ENCODE measurements at regions not wholly inside any gene's neighbourhood (a gene's known extent, or its start where the extent isn't known, plus 50 kb on each side); places are given as distances from the start of the nearest gene placed in this dataset.

DNA sequence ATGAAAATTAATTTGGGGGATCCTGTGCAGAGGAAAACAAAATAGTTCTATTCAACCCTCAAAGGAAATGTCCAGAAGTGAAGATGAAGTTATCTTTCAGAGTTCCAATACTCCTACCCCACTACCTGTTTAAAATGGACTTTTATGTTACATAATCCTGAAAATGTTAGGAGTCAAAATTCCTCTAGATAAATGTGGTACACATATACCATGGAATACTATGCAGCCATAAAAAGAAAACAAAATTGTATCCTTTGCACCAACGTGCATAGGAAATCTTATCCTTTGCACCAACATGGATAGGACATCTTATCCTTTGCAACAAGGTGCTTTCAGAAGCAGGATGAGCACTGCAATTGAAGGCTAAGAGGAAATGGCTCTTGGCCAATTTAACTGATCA is 245.2 kb downstream of the LTN1 start:
- DNase-seq: no peak

DNA sequence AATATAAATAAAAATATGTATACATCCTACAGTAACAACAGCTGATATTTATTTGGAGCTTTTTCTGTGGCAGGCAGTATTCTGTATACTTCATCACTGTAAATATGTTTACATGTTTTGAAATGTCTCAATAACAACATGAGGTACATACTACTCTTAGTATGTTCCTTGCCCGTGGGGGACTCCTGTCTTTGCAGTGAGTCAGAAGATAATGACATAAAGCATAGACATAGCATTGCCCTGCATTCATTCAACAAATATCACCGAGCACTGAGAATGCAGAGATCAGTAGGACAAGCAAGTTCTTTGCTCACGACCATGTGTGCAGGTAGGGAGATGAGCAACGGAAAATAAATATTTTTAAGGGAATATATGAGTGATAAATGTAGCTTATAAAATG is 246.5 kb downstream of the LTN1 start:
- DNase-seq: no peak

DNA sequence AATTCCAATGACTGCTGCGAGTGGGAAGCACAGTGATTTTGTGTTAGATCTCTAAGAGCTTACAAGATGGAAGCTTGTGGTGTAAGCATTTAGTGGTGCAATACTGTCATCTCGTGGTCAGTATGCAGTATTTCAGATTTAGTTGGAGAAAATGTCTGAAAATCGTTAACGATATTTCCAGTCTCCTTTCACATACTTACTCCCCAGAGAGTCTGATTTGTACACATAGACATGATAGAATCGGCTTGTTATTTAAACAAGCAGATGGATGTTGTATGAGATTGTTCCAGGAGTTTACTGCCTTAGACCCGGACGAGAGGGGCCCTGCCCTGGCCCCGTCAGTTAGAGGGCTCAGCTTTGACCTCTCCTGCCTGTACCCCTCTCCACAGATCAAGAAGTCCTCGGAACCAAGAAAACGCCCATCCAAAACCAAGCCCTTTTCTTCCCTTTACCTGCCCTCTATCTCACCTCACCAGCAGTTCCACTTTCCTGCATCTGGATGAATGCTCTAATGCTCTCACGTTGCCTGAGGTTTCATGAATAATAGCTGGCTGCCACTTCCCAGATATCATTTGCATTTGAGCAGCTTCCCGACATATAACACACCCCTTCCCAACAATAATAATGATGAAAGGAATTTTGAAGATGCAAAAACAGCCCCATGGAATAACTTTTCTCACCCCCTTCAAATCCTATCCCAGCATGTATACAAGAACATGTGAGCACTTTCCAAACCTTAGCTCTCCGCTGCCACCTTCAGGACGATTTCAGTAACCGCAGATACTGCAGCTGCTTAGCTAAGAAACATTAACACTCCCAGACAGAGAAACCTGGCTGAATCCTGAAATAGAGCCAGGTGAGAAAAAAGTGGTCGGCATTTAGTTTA is 247.3 kb downstream of the LTN1 start:
- peak; percentile 75 for DNase-seq

DNA sequence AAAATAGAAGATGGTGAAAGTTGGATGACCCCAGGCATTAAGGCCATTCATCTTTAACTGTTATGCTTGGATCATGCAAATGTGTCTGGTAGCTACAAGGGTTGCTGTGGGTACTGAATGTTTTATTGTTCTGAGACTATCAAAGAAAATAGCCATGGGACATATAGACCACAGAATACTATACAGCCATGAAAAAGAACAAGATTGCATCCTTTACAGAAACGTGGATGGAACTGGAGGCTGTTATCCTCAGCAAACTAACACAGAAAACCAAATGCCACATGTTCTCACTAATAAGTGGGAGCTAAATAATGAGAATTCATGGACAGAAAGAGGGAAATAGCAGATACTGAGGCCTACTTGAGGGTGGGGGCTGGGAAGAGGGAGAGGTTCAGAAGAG is 249.0 kb downstream of the LTN1 start:
- no peak for DNase-seq

DNA sequence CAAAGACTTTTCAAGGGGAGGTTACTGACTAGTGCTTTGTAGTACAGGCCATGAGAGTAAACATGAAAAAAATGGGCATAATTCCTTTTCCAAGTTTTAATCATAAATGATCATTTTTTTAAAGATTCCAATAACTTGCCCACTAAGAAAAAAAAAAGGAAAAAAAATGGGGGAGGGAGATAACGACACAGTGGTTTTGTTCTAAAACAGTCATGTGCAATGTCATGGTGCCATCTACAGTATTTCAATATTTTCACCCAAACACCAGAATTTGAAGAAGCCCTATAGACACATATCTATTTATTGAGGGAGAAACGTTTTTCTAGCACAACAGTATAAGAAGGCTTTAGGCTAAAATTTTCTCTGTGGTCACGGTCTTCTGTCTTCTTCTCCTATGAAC is 250.2 kb downstream of the LTN1 start:
- DNase-seq: no peak

DNA sequence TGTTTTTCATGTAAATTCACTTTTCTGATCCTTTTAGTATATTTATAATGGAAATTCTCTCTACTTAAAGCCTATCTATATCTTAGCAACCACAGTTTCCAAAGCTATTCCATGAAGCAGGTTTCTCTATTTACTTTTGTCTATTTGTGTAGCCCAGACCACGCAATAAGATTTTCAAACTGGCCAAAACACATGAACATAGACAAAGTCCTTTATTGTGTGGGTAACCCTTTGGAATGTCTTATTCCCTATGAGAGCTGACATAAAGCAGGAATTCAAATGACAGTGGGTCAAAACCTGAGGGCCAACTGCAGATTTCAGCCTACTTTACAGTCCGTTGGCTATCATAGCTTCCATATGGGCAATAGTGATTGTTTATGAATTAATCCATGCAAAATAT is 252.6 kb downstream of the LTN1 start:
- DNase-seq: no peak

DNA sequence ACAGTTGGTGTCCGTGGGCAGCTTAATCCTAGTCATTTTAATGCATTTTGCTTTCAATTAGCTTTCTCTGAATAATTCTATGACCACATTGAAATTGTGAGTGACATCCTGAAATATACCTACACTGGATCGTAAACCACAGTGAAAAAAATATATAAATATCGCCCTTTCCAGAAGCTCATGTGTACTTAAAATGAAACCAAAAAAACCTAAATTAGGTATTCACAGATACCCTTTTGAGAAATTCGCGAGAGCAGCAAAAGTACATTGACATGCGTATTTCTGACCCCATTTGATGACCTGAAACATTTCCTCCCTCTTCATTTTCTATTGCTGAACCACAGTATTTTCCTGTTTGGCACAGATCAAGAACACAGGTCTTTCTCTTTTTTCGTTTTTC is 253.8 kb downstream of the LTN1 start:
- no peak for DNase-seq

DNA sequence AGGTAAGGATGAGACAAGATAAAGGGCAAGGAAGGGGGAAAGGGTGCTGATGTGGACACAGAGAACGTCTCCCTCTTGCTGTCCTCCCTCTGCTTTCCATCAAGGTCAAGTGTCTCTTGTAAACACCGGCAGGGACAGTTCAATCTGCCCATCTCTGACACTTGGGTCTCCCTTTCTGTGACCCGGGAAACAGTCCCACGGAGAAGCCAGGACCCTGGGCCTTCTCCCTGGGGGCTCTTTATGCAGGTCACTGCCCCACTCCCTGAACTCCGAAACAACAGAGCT is 254.3 kb downstream of the LTN1 start:
- no peak for DNase-seq

DNA sequence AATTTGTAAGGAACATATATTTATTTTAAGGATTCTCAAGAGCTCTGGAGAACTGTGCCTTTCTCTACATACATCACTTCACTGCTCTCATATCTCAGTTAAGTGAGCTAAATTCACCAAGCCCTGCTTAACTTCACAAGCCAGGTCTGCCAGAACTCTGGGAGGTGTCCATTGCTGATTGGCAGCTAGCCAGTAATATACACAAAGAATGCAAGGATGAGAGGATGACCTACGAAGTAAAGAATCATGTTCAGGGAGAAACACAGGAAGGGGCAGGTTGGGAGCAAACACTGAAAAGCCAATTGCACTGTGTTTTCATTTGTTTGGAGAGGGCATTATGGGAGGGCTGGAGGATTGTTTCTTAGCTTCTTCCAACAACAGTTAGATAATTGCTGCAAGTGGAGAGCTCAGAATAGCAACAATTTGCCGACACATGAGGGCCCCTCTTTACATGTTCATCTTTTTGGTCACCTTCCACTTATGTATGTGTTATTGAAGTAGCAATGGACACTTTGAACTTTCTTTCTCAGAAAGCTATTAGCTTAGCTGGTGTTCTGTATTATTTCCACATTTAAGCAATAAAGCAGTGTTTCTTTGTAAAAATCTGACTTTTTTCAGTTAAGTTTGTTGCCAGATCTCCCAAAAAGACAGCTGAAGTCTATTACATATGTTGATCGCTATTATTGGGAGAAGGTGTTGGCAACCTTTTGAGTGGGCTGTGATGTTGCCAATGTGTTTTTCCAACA is 254.8 kb downstream of the LTN1 start:
- DNase-seq: no peak

DNA sequence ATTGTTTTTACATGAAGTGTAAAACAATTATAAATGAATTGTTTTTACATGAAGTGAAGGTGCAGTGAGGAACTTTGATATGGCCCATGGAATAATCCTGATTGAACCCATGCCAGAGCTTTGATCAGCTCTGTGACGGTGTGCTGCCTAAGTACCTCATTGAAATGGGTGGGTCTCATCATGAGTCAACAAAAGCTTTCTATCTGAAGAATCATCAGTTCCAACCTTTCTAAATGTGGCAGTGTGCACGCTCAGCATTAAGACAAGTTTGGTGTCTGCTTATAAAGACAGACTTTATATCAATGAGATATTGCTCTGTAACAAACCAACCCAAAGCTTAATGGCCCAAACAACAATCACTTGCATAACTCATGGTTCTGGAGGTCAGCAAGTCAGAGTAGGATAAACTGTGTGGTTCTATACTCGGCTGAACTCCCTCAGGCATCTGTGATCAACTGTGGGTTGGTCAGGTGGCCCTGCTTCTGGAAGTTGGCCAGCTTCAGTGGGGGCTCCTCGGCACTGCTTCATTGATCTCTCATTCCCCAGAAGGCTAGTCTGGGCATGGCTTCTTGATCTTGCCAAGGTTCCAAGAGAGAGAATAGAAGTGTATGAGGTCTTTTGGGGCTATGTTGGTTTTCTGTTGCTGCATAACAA is 258.0 kb downstream of the LTN1 start:
- DNase-seq: no peak

DNA sequence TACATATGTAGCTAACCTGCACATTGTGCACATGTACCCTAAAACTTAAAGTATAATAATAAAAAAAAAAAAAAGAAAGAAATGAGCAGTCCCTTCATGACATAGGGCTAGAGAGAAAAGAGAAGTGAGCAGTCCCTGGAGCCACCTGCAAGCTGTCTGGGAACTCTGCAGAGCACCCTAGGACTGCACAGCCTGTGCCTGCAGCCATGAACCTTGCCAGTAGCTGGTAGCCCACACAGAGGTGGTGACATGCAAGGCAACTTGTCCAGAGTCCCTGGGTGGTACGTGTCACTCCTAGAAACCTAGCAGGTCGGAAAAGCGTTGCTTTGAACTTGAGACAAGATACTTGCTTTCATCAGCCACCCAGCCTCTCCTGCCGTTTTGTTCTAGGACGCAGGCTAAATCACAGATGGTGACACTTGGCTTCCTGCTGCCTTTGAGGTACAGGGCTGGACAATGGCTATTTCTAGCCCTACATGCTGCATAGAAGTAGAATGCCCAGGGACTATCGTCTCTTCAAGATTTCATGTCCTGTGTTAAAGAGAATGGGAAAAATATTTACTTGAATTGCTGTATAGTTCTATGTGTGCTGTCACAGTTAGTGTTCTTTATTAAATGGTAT is 260.9 kb downstream of the LTN1 start:
- no peak for DNase-seq

DNA sequence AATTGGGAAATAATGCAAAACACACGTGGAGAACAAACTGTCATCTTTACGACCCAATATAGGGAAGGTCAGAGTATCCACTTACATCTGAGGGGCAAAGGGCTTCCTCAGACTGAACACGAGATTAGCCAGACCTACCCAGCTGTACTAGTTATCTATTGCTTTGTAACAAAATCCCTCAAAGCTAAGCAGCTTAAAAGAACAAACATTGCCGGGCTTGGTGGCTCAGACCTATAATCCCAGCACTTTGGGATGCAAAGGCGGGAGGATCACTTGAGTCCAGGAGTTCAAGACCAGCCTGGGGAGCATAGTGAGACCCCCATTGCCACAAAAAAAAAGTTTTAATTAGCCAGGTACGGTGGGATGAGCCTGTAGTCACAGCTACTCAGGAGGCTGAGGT is 262.8 kb downstream of the LTN1 start:
- DNase-seq: no peak

DNA sequence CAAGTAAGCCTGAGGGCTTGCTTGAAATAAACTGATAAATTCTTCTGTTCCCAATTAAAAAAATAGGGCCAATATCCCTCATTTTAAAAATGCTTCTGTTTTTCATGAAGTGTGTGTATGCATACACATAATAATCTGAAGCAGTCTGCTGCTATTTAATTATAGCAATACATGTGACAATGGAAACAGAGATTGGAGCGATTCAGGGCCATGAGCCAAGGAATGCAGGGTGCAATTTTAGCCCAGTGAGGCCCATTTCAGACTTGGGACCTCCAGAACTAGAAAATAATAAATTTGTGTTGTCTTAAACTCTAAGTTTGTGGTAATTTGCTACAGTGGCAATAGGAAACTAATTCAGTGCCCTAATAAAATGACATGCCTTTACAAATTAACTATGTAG is 264.9 kb downstream of the LTN1 start:
- DNase-seq: no peak

DNA sequence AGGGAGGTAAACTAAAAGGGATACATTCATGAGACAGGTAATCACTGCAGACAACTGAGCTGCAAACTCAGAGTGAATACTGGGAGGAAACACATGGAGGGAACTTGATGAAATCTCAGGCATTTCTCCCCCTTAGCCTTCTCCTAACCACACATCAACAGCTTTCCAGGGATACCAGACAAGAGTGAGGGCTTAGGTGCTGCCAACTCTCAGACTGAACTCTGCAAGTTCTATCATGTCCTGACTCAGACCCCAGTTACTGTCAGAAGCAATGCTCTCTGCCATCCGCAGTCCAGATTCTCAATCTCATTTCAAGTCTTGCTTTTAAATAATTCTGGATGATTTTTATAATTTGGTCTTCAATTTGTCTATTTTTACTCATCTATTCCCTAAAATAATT is 267.3 kb downstream of the LTN1 start:
- DNase-seq: no peak

DNA sequence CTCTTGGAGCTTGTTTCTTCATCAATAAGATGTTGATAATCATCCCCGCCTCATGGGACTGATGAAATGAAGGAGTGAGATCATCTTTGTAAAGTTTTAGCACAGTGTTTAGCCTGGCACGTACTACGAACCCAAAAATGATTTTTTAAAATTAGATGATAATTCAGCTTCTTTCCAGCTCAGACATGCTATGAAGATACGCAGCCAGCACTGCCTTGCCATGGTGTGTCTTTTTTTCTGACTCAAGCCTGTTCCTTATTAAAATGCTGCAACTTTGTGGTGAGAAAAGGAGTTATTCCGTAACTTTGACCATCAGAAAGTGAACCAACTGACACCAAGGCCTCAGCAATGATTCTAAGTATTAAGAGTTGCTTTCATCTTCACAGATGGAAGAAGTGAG is 269.0 kb downstream of the LTN1 start:
- no peak for DNase-seq

DNA sequence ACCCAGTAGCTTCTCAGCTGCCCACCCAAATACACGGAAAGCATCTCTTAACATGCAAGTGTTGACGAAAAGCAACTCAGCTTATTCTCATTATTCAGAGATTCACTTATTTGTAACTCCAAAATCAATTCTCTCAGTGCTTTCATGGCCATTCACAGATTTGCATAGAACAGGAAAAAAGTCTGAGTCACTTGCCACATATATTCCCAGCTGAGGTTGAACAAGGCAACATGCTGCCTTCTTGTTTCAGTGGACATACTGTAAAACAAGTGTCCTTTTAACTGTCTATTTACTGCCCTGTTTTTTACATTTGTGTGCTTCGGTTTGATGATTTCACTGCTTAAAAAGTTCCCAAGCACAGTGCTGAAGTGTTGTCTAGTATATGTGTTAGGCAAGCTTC is 273.0 kb downstream of the LTN1 start:
- no peak for DNase-seq

DNA sequence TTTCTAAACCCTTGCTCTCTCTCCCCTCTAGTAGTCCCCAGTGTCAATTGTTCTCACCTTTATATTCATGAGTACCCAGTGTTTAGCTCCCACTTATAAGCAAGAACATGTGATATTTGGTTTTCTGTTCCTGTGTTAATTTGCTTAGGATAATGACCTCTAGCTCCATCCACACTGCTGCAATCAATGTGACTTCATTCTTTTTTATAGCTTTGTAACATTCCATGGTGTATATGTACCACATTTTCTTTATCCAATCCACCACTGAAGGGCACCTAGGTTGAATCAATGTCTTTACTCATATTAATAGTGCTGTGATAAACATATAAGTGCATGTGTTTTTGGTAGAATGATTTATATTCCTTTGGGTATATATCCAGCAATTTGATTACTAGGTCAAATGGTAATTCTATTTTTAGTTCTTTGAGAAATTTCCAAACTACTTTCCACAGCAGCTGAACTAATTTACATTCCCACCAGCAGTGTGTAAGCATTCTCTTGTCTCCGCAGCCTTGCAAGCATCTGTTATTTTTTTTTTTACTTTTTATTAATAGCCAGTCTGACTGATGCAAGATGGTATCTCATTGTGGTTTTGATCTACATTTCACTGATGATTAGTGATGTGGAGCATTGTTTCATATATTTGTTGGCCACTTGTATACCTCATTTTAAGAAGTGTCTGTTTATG is 277.8 kb downstream of the LTN1 start:
- no peak for DNase-seq

DNA sequence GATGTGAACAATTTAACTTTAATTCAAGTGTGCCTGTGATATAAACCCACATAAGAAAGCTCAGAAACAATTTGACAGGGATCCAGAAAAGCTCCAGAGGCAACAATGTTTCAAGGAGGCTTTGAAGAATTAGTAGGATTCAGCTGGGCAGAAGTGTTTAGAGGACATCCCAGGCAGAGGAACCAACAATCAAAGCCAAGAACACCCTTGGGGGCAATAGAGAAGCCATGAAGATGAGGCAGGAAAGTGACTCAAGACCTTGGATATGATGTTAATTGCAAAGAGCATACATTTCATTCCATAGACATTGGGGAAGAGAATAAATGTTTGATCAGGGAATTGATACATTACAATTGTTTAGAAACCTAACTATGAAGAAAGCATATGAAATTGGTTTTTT is 280.3 kb downstream of the LTN1 start:
- DNase-seq: no peak

DNA sequence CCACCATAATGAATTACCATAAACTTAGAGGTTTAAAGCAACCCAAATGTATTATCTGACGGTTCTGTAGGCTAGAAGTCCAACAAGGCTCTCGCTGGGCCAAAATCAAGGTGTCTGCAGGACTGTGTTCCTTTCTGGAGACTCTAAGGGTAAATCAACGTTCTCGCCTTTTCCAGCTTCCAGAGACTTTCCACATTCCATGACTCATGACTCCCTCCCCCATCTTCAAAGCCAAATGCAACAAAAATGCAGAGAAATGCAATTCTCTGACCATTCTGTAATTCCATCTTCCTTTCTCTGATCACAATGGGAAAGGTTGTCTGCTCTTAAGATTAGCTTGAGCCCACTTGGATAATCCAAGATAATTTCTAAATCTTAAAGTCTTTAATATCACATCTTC is 287.1 kb downstream of the LTN1 start:
- no peak for DNase-seq

DNA sequence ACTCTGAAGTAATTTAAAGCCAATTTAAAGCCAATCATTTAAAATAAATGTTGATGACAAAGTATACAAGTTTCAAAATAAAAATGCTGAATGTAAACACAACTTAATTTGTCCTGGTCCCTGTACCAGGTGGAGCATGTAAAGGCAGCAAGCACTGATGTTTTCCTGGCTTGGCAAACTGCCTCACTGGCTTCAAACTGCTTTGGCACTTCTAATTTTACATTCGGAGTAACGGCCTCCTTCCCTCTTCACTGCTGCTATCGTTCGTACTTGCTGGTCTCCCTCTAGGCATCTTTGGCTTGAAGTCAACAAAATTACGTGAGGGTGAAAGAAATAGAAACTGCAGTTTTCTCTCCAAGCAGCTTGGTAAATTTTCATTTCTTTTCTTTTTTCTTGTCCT is 287.9 kb downstream of the LTN1 start:
- no peak for DNase-seq

DNA sequence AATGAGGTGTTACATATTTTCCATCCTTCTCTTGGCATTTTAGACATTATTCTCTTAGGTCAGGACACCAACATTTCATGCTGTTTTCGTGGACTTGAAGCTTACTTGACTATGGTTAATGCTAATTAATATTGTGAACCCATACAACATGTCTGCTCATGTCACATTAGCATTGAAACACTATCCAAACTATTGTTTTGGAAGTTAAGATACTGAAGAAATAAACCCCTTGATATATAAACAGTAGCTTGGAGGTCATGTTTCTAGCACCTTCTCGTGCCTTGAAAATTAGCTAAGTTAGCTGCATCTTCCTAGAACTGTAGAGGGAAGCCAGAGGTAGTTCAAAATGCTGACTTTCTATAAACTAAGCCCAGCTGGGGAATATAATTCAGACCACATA is 288.8 kb downstream of the LTN1 start:
- no peak for DNase-seq

DNA sequence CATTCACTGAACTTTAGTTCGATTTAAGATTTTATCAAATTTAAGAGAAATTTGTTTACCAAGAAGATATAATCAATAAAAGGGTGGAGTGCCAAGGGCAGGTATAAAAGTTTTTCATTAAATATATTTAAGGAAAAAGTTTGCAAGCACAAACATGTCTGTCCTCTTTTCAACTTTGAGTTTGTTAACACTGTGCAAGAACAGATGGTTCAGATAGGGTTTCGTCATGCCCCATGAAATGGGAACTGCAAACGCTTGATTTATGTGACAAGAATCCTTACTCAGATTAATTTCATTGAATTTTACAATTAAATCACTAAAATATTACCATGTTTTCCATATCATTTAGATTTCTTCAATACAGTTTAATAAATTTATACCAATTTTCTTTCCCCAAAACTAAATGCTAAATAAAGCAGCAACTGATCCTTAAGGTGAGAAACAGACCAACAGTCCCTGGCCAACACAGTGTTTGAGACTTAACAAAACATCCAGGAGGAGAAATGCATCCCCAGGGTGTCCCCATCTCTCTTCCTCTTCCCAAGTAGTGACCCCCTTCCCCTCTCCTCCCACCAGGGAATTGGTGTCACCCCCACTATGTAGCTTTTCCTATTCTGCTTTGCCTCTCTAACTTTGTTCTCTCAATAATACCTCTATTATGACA is 292.9 kb downstream of the LTN1 start:
- DNase-seq: no peak

DNA sequence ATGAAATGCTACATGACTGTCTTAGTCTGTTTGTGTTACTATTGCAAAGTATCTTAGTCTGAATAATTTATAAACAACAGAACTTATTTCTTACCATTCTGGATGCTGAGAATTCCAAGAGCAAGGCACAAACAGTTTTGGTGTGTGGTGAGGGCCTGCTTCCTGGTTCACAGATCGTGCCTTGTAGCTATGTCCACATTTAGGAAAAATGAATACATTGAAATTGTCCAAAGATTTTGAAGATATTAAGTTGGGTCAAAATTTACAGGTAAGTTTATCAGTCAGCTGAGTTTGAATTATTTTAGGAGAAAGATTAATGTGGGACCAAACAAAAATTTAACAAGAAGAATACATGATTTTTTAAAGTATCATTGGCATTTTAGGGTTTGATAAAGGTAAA is 293.5 kb downstream of the LTN1 start:
- DNase-seq: no peak
